HepG2 (cell line): ENCODE measurements at regions not wholly inside any gene's neighbourhood (a gene's known extent, or its start where the extent isn't known, plus 50 kb on each side); places are given as distances from the start of the nearest gene placed in this dataset.

Experiments
- ASH2L ChIP-seq: fragments of 300-600, 200-600 bp; sonication (generic); IDR thresholded peaks from 2 replicates; pipeline ENCODE4 v1.7.0; 2017; ENCODE audit warnings: low read depth, mild to moderate bottlenecking, moderate library complexity, mixed read lengths, low read length; ENCODE audit not compliant: insufficient read length
- ESRRA ChIP-seq: sonication (generic); formaldehyde crosslinking; IDR thresholded peaks from 2 replicates; pipeline ENCODE4 v1.5.1; 2020; ENCODE audit warnings: mild to moderate bottlenecking, low read depth, missing genetic modification reagents
- KAT2B ChIP-seq: fragments of 150-350 bp; IDR thresholded peaks from 2 replicates; pipeline ENCODE4 v1.6.1; 2014; ENCODE audit warnings: low read depth, low read length, borderline replicate concordance
- NFRKB ChIP-seq: fragments of 450-650 bp; IDR thresholded peaks from 2 replicates; pipeline ENCODE4 v1.6.1; 2017
- RBFOX2 ChIP-seq: fragments of 200-400 bp; formaldehyde crosslinking; IDR thresholded peaks from 2 replicates; pipeline ENCODE4 v1.6.1; 2017; ENCODE audit warnings: low read depth, mild to moderate bottlenecking, low read length
- RFX1 ChIP-seq: fragments of 450-650 bp; IDR thresholded peaks from 2 replicates; pipeline ENCODE4 v1.6.1; 2017
- ZNF253 ChIP-seq: sonication (generic); formaldehyde crosslinking; IDR thresholded peaks from 2 replicates; pipeline ENCODE4 v1.8.0; 2022; ENCODE audit warnings: mild to moderate bottlenecking, missing genetic modification reagents, borderline replicate concordance
- ZNF678 ChIP-seq: sonication (generic); formaldehyde crosslinking; IDR thresholded peaks from 2 replicates; pipeline ENCODE4 v1.4.0; 2020; ENCODE audit warnings: mild to moderate bottlenecking, missing genetic modification reagents
- TF ChIP-seq, protein P1 (sequence below), 2 experiments: sonication (generic) in 1 of 2; formaldehyde crosslinking in 1 of 2; IDR thresholded peaks; 2 replicates each; pipeline versions ENCODE4 v1.5.1 to v1.6.1; 2011 to 2020; ENCODE audit warnings: borderline replicate concordance in 1 of 2, low read depth in 1 of 2, low read length in 1 of 2, mild to moderate bottlenecking in 1 of 2, missing genetic modification reagents in 1 of 2, moderate library complexity in 1 of 2
- TF ChIP-seq, protein P2 (sequence below): sonication (generic); formaldehyde crosslinking; IDR thresholded peaks from 2 replicates; pipeline ENCODE4 v1.4.0; 2020; ENCODE audit warnings: missing genetic modification reagents
- TF ChIP-seq, protein P3 (sequence below): sonication (generic); formaldehyde crosslinking; IDR thresholded peaks from 2 replicates; pipeline ENCODE4 v1.4.0; 2020; ENCODE audit warnings: mild to moderate bottlenecking, missing genetic modification reagents
- TF ChIP-seq, protein P4 (sequence below): sonication (generic); formaldehyde crosslinking; IDR thresholded peaks from 2 replicates; pipeline ENCODE4 v1.4.0; 2020; ENCODE audit warnings: mild to moderate bottlenecking, missing genetic modification reagents
- TF ChIP-seq, protein P5 (sequence below): sonication (generic); formaldehyde crosslinking; IDR thresholded peaks from 2 replicates; pipeline ENCODE4 v1.5.0; 2020; ENCODE audit warnings: mild to moderate bottlenecking, missing genetic modification reagents, moderate library complexity

DNA sequence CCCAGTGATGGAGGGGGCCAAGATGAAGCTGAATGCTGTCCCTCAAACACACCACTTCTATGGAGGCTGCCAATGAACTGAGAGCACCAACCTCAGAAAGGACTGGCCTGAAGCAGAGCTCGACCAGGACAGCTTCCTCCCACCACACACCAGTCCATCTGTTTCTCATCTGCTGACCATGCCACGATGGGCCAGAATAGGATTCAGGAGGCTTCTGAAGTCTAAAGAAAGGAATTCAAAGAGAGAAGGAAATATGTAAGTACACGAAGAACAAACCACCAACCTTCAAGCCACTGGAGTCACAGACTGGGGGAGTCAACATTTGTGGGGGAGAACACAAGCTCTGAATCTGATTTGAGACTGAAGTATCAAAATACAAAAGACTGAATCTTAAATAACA, 157.6 kb upstream of the CCDC68 start:
- TF ChIP-seq, protein P1, sequence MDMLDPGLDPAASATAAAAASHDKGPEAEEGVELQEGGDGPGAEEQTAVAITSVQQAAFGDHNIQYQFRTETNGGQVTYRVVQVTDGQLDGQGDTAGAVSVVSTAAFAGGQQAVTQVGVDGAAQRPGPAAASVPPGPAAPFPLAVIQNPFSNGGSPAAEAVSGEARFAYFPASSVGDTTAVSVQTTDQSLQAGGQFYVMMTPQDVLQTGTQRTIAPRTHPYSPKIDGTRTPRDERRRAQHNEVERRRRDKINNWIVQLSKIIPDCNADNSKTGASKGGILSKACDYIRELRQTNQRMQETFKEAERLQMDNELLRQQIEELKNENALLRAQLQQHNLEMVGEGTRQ (IDR thresholded peaks at IDR 0.05; ENCODE audit: low read depth, low read length), result no peak
- TF ChIP-seq, protein P1 (CRISPR knock-in tag; IDR thresholded peaks at IDR 0.05; ENCODE audit: borderline replicate concordance), result no peak
- TF ChIP-seq ZNF678 (CRISPR knock-in tag), result no peak
- TF ChIP-seq, protein P2, sequence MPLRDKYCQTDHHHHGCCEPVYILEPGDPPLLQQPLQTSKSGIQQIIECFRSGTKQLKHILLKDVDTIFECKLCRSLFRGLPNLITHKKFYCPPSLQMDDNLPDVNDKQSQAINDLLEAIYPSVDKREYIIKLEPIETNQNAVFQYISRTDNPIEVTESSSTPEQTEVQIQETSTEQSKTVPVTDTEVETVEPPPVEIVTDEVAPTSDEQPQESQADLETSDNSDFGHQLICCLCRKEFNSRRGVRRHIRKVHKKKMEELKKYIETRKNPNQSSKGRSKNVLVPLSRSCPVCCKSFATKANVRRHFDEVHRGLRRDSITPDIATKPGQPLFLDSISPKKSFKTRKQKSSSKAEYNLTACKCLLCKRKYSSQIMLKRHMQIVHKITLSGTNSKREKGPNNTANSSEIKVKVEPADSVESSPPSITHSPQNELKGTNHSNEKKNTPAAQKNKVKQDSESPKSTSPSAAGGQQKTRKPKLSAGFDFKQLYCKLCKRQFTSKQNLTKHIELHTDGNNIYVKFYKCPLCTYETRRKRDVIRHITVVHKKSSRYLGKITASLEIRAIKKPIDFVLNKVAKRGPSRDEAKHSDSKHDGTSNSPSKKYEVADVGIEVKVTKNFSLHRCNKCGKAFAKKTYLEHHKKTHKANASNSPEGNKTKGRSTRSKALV (CRISPR knock-in tag), result no peak
- TF ChIP-seq ASH2L, result no peak
- no peak for TF ChIP-seq KAT2B
- TF ChIP-seq ESRRA (CRISPR knock-in tag), result no peak
- TF ChIP-seq, protein P3, sequence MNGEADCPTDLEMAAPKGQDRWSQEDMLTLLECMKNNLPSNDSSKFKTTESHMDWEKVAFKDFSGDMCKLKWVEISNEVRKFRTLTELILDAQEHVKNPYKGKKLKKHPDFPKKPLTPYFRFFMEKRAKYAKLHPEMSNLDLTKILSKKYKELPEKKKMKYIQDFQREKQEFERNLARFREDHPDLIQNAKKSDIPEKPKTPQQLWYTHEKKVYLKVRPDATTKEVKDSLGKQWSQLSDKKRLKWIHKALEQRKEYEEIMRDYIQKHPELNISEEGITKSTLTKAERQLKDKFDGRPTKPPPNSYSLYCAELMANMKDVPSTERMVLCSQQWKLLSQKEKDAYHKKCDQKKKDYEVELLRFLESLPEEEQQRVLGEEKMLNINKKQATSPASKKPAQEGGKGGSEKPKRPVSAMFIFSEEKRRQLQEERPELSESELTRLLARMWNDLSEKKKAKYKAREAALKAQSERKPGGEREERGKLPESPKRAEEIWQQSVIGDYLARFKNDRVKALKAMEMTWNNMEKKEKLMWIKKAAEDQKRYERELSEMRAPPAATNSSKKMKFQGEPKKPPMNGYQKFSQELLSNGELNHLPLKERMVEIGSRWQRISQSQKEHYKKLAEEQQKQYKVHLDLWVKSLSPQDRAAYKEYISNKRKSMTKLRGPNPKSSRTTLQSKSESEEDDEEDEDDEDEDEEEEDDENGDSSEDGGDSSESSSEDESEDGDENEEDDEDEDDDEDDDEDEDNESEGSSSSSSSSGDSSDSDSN (CRISPR knock-in tag), result no peak
- TF ChIP-seq, protein P4, sequence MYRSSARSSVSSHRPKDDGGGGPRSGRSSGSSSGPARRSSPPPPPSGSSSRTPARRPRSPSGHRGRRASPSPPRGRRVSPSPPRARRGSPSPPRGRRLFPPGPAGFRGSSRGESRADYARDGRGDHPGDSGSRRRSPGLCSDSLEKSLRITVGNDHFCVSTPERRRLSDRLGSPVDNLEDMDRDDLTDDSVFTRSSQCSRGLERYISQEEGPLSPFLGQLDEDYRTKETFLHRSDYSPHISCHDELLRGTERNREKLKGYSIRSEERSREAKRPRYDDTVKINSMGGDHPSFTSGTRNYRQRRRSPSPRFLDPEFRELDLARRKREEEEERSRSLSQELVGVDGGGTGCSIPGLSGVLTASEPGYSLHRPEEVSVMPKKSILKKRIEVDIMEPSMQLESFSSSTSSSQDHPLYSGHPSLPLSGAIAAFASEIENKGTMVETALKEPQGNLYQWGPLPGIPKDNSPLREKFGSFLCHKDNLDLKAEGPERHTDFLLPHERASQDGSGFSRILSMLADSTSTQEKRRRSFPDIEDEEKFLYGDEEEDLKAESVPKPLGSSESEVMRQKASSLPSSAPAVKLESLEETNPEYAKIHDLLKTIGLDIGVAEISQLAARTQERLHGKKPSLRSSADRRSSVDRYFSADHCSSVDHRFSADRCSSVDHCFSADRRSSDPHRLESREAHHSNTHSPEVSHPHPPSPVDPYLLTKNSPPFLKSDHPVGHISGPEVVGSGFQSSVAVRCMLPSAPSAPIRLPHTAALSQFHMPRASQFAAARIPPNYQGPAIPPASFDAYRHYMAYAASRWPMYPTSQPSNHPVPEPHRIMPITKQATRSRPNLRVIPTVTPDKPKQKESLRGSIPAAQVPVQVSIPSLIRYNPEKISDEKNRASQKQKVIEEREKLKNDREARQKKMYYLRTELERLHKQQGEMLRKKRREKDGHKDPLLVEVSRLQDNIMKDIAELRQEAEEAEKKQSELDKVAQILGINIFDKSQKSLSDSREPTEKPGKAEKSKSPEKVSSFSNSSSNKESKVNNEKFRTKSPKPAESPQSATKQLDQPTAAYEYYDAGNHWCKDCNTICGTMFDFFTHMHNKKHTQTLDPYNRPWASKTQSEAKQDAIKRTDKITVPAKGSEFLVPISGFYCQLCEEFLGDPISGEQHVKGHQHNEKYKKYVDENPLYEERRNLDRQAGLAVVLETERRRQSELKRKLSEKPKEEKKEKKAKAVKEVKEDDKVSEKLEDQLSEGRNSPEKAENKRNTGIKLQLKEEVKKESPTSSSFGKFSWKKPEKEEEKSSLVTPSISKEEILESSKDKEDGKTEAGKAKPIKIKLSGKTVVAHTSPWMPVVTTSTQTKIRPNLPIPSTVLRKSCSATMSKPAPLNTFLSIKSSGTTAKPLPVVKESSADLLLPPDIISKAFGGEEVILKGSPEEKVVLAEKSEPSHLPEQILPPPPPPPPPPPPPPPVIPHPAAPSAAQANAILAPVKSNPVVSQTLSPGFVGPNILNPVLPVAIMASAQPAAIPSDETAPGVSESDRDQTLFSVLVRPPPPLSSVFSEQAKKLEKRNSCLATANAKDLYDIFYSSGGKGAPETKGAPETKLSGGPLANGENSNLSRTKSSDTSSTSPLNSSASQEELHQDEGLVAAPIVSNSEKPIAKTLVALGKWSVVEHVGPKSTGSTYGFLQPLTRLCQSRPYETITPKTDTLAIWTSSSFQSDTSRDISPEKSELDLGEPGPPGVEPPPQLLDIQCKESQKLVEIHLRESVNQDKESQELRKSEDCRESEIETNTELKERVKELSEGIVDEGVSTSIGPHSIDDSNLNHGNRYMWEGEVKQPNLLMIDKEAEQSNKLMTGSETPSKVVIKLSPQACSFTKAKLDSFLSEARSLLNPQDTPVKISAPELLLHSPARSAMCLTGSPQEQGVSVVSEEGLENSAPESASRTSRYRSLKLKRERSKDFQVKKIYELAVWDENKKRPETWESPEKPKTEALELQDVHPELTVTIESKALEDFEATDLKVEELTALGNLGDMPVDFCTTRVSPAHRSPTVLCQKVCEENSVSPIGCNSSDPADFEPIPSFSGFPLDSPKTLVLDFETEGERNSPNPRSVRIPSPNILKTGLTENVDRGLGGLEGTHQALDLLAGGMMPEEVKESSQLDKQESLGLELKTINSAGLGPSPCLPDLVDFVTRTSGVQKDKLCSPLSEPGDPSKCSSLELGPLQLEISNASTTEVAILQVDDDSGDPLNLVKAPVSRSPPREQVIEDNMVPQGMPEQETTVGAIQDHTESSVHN, result no peak
- no peak for TF ChIP-seq RFX1
- no peak for TF ChIP-seq ZNF253 (CRISPR knock-in tag)
- TF ChIP-seq RBFOX2, result no peak
- no peak for TF ChIP-seq NFRKB
- TF ChIP-seq, protein P5, sequence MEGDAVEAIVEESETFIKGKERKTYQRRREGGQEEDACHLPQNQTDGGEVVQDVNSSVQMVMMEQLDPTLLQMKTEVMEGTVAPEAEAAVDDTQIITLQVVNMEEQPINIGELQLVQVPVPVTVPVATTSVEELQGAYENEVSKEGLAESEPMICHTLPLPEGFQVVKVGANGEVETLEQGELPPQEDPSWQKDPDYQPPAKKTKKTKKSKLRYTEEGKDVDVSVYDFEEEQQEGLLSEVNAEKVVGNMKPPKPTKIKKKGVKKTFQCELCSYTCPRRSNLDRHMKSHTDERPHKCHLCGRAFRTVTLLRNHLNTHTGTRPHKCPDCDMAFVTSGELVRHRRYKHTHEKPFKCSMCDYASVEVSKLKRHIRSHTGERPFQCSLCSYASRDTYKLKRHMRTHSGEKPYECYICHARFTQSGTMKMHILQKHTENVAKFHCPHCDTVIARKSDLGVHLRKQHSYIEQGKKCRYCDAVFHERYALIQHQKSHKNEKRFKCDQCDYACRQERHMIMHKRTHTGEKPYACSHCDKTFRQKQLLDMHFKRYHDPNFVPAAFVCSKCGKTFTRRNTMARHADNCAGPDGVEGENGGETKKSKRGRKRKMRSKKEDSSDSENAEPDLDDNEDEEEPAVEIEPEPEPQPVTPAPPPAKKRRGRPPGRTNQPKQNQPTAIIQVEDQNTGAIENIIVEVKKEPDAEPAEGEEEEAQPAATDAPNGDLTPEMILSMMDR, result no peak
